ENCODE measurements at regions not wholly inside any gene's neighbourhood (a gene's known extent, or its start where the extent isn't known, plus 50 kb on each side); places are given as distances from the start of the nearest gene placed in this dataset.

DNA sequence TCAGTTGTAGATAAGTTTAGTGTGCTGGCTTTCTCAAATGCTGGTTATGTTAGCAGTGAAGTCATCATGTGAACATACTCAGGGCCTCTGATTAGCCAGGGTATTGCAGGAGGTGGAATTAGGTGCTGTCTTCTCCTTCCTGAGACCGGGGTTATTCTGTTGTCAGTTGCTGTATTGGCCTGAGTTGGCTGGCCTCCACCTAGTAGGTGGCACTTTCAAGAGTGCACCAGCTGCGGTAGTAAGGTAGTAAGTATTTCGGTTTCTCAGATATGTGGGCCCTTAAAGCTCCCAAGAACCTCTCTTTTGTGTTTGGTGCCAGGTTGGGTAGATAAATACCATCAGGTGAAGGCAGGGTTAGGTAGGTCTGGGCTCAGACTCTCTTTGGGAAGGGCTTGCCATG lies 1430.5 kb upstream of the CELF4 start:
- TF ChIP-seq, protein P1, sequence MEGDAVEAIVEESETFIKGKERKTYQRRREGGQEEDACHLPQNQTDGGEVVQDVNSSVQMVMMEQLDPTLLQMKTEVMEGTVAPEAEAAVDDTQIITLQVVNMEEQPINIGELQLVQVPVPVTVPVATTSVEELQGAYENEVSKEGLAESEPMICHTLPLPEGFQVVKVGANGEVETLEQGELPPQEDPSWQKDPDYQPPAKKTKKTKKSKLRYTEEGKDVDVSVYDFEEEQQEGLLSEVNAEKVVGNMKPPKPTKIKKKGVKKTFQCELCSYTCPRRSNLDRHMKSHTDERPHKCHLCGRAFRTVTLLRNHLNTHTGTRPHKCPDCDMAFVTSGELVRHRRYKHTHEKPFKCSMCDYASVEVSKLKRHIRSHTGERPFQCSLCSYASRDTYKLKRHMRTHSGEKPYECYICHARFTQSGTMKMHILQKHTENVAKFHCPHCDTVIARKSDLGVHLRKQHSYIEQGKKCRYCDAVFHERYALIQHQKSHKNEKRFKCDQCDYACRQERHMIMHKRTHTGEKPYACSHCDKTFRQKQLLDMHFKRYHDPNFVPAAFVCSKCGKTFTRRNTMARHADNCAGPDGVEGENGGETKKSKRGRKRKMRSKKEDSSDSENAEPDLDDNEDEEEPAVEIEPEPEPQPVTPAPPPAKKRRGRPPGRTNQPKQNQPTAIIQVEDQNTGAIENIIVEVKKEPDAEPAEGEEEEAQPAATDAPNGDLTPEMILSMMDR (IDR thresholded peaks at IDR 0.05) = no peak
- no peak for TF ChIP-seq POLR2A (IDR thresholded peaks at IDR 0.05)
- 86% methylated on average over 3 of the region's 3 CpGs for WGBS (ENCODE audit: insufficient coverage, low coverage, low lambda C conversion rate, missing lambda C conversion rate)
- intact Hi-C loops (cut with DNase I) = no loop called here

DNA sequence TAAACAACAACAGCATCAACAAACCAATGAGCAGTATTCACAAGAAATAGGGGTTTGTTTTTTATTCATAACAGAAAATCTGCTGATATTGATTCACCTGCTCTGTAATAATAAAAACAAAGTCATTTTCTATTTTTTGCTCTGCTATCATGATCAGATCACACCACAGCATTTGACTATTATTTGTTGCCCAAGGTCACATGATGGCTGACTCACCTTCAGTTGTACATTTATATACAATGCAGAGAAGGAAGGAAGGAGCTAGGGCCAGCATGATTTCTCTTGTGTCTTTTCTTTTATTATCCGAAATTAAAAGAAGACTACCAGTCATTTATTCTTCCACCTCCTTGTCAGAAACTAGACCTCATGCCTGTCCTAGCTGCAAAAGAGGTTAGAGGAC lies 1427.7 kb upstream of the CELF4 start:
- no peaks in the 10 kb centered on the region for H3K36me3 ChIP-seq
- DNase-seq (no peak), ATAC-seq (no peak)
- intact Hi-C loops (cut with DNase I) = no loop called here
- TF ChIP-seq, protein P1 (IDR thresholded peaks at IDR 0.05) = no peak
- TF ChIP-seq POLR2A (IDR thresholded peaks at IDR 0.05) = no peak
- H3K27me3 ChIP-seq = no peaks in the 10 kb centered on the region
- H3K9me3 ChIP-seq = no peaks in the 10 kb centered on the region
- no peak overlapping the region for H3K4me3 ChIP-seq
- no peaks in the 10 kb centered on the region for H3K4me1 ChIP-seq
- H3K27ac ChIP-seq = no peak overlapping the region
- WGBS (ENCODE audit: insufficient coverage, low coverage, low lambda C conversion rate, missing lambda C conversion rate) = 60% methylated on average over 1 of the region's 1 CpG

More for the DNA sequence above, 1430.5 kb upstream of the CELF4 start:
- ATAC-seq = no peak
- H3K27me3 ChIP-seq = no peaks in the 10 kb centered on the region
- no peak for DNase-seq
- H3K4me3 ChIP-seq = no peak overlapping the region
- H3K36me3 ChIP-seq = no peaks in the 10 kb centered on the region
- no peaks in the 10 kb centered on the region for H3K9me3 ChIP-seq
- H3K27ac ChIP-seq = no peak overlapping the region
- no peaks in the 10 kb centered on the region for H3K4me1 ChIP-seq

- TF ChIP-seq, protein P1 (IDR thresholded peaks at IDR 0.05) = no peak
- no peak for TF ChIP-seq POLR2A (IDR thresholded peaks at IDR 0.05)
- H3K27me3 ChIP-seq = no peaks in the 10 kb centered on the region
- no peaks in the 10 kb centered on the region for H3K36me3 ChIP-seq
- H3K27ac ChIP-seq = no peak overlapping the region
- DNase-seq (no peak), ATAC-seq (no peak)
- intact Hi-C loops (cut with DNase I) = no loop called here
- peaks cover 0 to 16% (median 7%) of the 10 kb centered on the region in 4 donors for H3K4me1 ChIP-seq
- H3K9me3 ChIP-seq = no peaks in the 10 kb centered on the region
- H3K4me3 ChIP-seq = no peak overlapping the region
These were observed 1419.4 kb upstream of the CELF4 start for GRCh38 chr18:38984968-38985367.

DNA sequence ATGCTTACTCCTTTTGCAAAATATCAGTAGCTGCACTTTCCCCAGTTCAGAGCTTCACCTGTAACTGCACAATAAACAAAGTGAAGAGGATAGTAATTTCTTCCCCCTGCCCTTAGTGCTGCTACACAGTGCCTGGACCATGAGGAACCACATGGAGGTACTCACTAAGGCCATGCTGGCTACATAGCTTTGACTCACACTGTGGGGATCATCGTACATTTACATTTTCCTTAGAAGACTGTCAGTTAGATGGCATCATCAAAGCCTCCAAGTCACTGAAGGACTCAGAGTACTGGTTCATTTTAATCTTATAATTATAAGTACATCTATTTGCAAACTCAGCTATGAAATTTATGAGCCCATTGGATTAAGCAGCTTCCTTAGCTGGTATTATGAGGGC lies 1416.5 kb upstream of the CELF4 start:
- Histone ChIP-seq H3K4me1 (peaks cover 0 to 18% (median 7%) of the 10 kb centered on the region in 4 donors), H3K27me3 (no peaks in the 10 kb centered on the region), H3K4me3 (no peak overlapping the region), H3K27ac (no peak overlapping the region), H3K36me3 (no peaks in the 10 kb centered on the region), H3K9me3 (no peaks in the 10 kb centered on the region)
- intact Hi-C loops (cut with DNase I) = no loop called here
- DNase-seq (no peak), ATAC-seq (no peak)
- TF ChIP-seq POLR2A (IDR thresholded peaks at IDR 0.05) = no peak
- TF ChIP-seq, protein P1 (IDR thresholded peaks at IDR 0.05) = no peak
- 100% methylated on average over 1 of the region's 1 CpG for WGBS (ENCODE audit: insufficient coverage, low coverage, low lambda C conversion rate, missing lambda C conversion rate)

DNA sequence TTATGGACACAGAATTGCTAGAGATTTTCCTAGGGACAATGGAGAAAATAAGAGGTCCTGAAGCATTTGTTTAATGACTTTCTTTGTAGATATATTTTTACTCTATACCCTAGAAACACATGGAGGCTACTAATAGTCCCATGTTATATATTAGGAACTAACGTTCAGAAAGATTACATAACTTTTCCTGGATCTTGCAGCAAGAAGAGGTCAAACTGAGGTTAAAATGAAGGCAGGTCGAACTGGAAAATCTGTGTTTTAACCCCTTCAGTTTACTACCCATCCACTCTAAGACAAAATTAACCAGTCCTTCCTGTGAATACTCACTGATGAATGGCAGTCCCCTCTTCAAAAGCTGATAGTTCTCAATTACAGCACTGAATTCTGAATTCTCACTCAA lies 1415.8 kb upstream of the CELF4 start:
- peaks cover 0 to 18% (median 7%) of the 10 kb centered on the region in 4 donors for H3K4me1 ChIP-seq
- no peaks in the 10 kb centered on the region for H3K27me3 ChIP-seq
- ATAC-seq (peak in 3 of 4 donors; percentile 60 to 72 (median 70)), DNase-seq (no peak)
- 5% methylated on average over 2 of the region's 2 CpGs for WGBS (ENCODE audit: insufficient coverage, low coverage, low lambda C conversion rate, missing lambda C conversion rate)
- intact Hi-C loops (cut with DNase I) = no loop called here
- no peak overlapping the region for H3K4me3 ChIP-seq
- TF ChIP-seq, protein P1 (IDR thresholded peaks at IDR 0.05) = no peak
- TF ChIP-seq POLR2A (IDR thresholded peaks at IDR 0.05) = no peak
- no peaks in the 10 kb centered on the region for H3K36me3 ChIP-seq
- H3K9me3 ChIP-seq = no peaks in the 10 kb centered on the region
- H3K27ac ChIP-seq = no peak overlapping the region
